ENCODE measurements at regions not wholly inside any gene's neighbourhood (a gene's known extent, or its start where the extent isn't known, plus 50 kb on each side); places are given as distances from the start of the nearest gene placed in this dataset.

GRCh38 chr7:86953219-86953618, 106.2 kb downstream of the ELAPOR2 start:
- TF ChIP-seq CTCF (IDR thresholded peaks at IDR 0.05; ENCODE audit: insufficient read depth, missing control alignments): no peak
- FAIRE-seq: no peak
- DNase-seq (ENCODE audit: insufficient read length, low spot score): no peak

- DNase-seq (ENCODE audit: insufficient read length, low spot score) (no peak), FAIRE-seq (no peak)
- TF ChIP-seq CTCF (IDR thresholded peaks at IDR 0.05; ENCODE audit: insufficient read depth, missing control alignments): no peak
These were observed 107.6 kb downstream of the ELAPOR2 start for GRCh38 chr7:86951895-86952294.

- TF ChIP-seq CTCF (IDR thresholded peaks at IDR 0.05; ENCODE audit: insufficient read depth, missing control alignments): no peak
- DNase-seq (ENCODE audit: insufficient read length, low spot score) (no peak), FAIRE-seq (no peak)
These were observed 108.5 kb downstream of the ELAPOR2 start for GRCh38 chr7:86950944-86951343.

GRCh38 chr7:86950360-86950759, 109.1 kb downstream of the ELAPOR2 start:
- FAIRE-seq (no peak), DNase-seq (ENCODE audit: insufficient read length, low spot score) (no peak)
- no peak for TF ChIP-seq CTCF (IDR thresholded peaks at IDR 0.05; ENCODE audit: insufficient read depth, missing control alignments)

GRCh38 chr7:86949779-86950260, 109.6 kb downstream of the ELAPOR2 start:
- no peak for TF ChIP-seq CTCF (IDR thresholded peaks at IDR 0.05; ENCODE audit: insufficient read depth, missing control alignments)
- no peak for FAIRE-seq
- DNase-seq (ENCODE audit: insufficient read length, low spot score): no peak

GRCh38 chr7:86949052-86949778, 110.2 kb downstream of the ELAPOR2 start:
- no peak for TF ChIP-seq CTCF (IDR thresholded peaks at IDR 0.05; ENCODE audit: insufficient read depth, missing control alignments)
- FAIRE-seq (no peak), DNase-seq (ENCODE audit: insufficient read length, low spot score) (no peak)

GRCh38 chr7:86947929-86948328, 111.5 kb downstream of the ELAPOR2 start:
- TF ChIP-seq CTCF (IDR thresholded peaks at IDR 0.05; ENCODE audit: insufficient read depth, missing control alignments): no peak
- FAIRE-seq (no peak), DNase-seq (ENCODE audit: insufficient read length, low spot score) (no peak)
